CD4-positive, alpha-beta T cell treated with Interleukin-15 for 4 hours (primary cell): ENCODE measurements at regions not wholly inside any gene's neighbourhood (a gene's known extent, or its start where the extent isn't known, plus 50 kb on each side); places are given as distances from the start of the nearest gene placed in this dataset.
"Not testable (repeated sequence)": the region's sequence is repeated elsewhere in the genome, so short reads cannot be mapped to it uniquely, and the experiment has no call there.

ENCODE experiments used
- DNase-seq: peaks from one replicate; pipeline ENCODE4 v3.0.0-alpha.2; 2020; ENCODE audit warnings: low spot score

DNA sequence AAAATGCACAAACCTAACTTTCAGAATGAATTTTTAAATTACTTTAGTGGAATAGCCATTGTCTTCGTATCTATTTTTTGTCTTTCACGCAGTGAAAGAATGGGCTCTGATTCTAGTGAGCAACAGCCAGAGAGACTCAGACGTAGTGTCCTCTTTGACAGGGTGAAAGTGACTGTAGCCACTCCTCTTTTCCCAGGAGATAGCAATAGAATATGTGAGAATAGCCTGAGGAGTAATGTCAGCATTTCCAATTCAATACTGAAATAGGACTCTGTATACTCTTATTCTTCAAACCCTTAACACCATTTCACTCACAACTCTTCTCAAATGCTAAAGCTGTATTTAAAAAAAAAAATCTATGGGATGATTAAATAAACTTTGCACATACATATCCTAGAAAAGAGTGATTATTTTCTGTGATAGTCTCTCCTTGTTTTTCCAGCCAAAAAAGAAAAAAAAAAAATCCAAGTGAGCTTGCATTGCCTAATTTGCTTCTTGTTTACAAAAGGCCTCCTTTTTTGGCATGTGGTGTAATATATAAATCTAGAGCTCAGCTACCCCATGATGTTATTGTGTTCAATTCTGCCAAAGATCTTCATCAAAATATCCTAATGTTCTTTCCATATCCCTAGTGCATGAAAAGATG lies 626.1 kb upstream of the SLITRK6 start:
- DNase-seq, result no peak

DNA sequence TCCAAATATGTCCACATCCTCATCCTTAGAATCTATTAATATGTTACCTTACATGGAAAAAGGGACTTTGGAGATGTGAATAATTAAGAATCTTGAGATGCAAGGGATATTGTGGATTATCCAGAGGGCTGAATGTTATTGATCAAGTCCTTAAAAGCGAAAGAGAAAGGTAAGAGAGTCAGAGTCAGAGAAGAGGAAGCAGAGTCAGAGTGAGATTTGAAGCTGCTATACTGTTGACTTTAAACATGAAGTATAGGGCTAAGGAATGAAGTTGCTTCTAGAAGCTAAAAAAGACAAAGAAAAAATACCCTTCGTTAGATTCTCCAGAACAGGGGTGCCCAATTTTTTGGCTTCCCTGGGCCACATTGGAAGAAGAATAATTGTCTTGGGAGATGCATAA lies 627.2 kb upstream of the SLITRK6 start:
- no peak for DNase-seq

GRCh38 chr13:86429756-86430155 lies 630.5 kb upstream of the SLITRK6 start:
- no peak for DNase-seq

GRCh38 chr13:86438034-86438433 lies 638.8 kb upstream of the SLITRK6 start:
- no peak for DNase-seq

- no peak for DNase-seq
These were observed 646.0 kb upstream of the SLITRK6 start for GRCh38 chr13:86445206-86445605.

GRCh38 chr13:86445672-86446071 lies 646.5 kb upstream of the SLITRK6 start:
- no peak for DNase-seq

DNA sequence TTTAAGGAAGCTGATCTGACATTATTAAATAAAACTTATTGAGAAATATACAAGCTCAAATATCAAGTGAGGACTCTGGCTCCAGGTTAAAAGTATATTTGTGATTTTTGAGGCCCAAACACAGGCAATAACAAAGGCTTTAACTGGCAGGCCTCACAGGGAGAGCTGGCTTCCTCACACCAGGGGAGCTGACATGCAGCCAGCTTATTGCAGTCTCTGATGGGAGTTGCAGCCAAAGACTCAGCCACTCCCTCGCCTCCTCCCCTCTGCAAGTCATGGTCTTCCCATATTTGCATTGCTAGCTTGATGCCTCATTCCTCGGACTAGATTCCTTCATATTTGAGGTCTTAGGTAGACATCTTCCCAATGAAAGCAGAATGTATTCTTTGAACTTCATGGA lies 647.1 kb upstream of the SLITRK6 start:
- DNase-seq, result no peak

GRCh38 chr13:86447479-86447878 lies 648.3 kb upstream of the SLITRK6 start:
- DNase-seq, result no peak

- no peak for DNase-seq
These were observed 662.8 kb upstream of the SLITRK6 start for GRCh38 chr13:86462011-86462410.

DNA sequence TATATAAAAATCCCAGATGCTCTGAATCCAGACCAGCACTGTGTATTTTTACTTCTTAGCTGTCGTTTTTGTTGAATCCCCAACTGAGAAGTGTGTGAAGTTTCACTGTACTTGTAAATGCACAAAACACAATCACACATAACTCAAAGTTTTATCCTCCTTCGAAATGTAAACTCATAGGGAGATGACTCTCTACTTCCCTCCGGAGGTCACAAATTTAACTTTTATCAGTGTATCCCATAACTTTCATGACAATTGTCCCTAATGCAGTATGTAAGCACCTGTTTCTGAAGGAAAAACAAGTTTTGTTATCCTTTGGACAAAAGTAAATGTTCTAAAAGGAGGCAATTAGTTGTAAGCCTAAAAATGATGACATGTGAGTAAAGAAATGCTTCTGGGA lies 665.0 kb upstream of the SLITRK6 start:
- no peak for DNase-seq

DNA sequence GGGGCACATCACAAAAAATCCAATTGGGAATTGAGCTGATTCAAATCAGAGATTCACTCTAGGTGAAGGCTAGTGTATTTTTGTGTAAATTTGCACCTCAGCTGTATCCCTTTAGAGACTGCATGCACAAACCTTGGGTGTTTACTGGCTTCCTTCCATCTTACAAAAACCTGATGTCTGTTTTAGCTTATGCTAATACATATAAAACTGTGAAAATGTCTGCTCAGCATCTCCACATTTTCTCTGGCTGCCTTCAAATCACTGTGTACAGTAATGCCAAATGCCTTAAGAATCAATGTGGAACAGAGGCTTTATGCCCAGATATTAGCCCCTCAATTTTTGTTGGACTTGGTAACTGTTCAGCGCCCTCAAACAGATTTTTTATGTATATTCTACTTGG lies 675.8 kb upstream of the SLITRK6 start:
- no peak for DNase-seq

GRCh38 chr13:86476656-86477055 lies 677.4 kb upstream of the SLITRK6 start:
- no peak for DNase-seq

DNA sequence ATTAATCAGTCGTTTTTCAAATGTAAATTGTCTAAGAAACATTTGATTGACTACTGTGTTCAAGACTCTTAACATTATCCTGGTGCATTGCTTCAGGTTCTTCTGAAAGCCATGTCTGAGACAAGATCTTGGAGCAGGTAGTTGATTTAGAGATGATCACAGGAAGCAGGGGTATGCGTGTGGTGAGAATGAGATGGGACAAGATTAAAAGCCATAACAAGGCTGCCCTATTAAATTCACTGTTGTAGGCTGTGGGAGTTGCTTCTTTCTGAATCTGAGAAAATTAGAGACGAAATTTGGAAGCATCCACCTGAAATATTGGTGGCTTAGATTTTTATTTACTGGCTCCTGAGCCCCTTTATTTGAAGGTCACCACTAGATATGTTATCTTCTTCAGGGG lies 687.4 kb upstream of the SLITRK6 start:
- DNase-seq, result no peak

GRCh38 chr13:86491121-86491520 lies 691.9 kb upstream of the SLITRK6 start:
- DNase-seq, result no peak

GRCh38 chr13:86501931-86502330 lies 702.7 kb upstream of the SLITRK6 start:
- not testable (repeated sequence) for DNase-seq

GRCh38 chr13:86510792-86511191 lies 711.6 kb upstream of the SLITRK6 start:
- no peak for DNase-seq

- no peak for DNase-seq
These were observed 742.2 kb upstream of the SLITRK6 start for GRCh38 chr13:86541461-86541860.

DNA sequence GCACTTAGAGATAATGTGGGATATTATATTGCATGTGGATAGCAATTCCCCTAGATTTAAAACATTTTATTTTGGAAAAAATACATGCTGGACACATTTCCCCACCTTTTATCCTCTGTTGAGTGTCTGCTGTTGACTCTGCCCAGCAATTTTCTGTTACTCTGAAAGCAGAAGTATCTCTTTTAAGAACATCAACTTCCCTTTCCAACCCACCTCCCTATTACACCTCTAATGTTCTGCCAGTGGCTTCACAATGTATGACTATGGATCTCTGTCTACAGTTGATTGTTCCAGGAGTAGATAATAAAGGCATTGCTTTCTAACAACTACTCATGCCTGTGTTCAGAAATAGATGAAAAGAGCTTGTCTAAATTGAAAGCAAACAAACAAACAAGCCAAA lies 754.8 kb upstream of the SLITRK6 start:
- no peak for DNase-seq

DNA sequence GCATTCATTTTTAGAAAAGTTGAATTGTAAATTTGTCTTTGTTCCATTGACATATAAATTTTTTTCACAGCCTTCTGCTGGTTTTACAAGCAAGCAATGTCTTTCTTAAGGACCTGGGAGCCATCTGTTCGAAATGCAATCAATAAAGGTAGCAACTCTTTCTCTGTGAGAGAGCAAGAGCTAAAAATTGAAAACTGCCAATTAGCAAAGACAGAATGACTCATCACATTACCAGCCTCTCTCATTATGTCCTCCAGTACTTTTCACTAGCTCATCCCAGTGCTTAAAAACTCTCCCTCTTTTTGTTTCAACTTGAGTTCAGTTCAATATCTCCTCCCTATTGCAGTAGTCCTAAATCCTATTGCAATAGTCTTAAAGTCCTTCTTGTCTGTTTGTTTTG lies 760.7 kb upstream of the SLITRK6 start:
- no peak for DNase-seq

DNA sequence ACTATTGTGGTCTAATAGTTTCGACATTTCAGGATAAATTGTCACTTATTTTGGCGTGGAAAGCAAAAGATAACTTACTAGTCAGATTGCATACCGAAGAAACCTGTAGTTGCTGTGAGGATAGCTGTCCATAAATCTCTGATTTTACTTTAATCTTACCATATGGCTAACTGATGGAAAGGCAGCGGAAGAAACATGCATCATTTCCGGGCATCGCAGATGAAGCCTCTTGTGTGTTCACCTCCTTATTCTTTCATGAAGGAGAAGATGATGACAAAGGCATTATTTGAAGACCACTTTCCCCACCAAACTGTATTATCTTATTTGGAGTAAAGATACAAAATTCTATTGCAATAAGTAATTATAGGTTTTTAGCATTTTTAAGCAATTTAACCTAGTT lies 763.6 kb upstream of the SLITRK6 start:
- DNase-seq, result no peak

DNA sequence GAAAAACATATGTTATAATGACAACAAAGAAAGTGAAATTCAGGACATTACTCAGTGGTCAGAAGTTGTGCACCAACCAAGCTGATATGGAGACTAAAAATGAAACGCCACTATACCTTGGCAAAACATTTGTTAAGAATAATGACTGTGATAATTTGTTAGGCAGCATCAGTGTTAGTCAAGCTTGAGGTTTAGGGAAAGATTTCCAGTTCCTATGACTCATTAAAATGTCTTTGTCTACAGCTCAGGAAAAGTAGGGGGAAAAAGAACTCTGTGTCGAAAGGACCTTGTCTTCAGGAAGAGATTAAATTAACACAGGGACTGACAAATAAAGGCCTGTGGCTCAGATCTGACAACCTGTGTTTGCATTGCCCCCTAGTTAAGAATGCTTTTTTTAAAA lies 764.1 kb upstream of the SLITRK6 start:
- DNase-seq, result no peak

DNA sequence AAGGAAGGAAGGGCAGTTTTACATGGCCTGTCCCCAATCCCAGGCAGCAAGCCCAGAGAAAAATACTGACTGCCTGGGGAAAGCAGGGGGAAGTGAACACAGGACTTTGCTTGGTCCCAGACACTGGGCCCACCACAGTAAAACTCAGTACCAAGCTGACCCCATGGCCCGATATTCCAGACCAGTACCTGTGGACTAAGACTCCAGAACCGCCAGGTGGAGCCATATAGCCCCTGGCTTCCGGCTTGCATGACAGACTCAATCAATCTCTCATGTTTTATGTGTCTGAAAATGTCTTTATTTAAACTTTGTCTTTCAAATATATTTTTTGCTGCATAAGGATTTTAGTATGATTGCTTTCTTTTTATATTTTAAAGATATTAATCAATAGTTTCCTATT lies 767.9 kb upstream of the SLITRK6 start:
- DNase-seq, result no peak

- no peak for DNase-seq
These were observed 769.9 kb upstream of the SLITRK6 start for GRCh38 chr13:86569119-86569518.

GRCh38 chr13:86569974-86570373 lies 770.8 kb upstream of the SLITRK6 start:
- DNase-seq, result no peak

DNA sequence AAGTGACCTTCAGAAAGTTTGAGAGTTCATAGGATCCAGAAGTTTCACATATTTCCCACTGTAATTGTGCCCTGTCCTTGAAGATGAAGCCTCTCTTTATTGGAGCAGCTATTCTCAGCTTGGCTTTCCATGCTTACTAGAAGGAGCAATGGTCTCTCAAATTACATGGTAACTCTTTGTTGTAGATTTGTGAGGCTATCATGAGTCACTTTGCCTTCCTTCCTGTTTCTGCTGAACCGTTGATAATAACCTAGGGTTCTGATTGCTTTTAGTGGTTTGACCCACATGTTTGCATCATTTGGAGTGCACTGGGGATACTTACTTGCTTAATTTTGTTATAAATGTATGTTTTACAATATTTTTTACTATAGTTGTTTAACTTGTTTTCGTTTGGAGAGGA lies 772.9 kb upstream of the SLITRK6 start:
- DNase-seq, result no peak
